K562 (cell line): ENCODE measurements at regions not wholly inside any gene's neighbourhood (a gene's known extent, or its start where the extent isn't known, plus 50 kb on each side); places are given as distances from the start of the nearest gene placed in this dataset.

Experiments used
- BCLAF1 ChIP-seq, 2 experiments: fragments of 450-650 bp in 1 of 2; IDR thresholded peaks; 2 replicates each; pipeline ENCODE4 v1.6.1; 2011 to 2017; ENCODE audit warnings: low read depth in 2 of 2, antibody characterized with exemption in 1 of 2, borderline replicate concordance in 1 of 2, low read length in 1 of 2, mild to moderate bottlenecking in 1 of 2, mixed read lengths in 1 of 2; ENCODE audit not compliant: control insufficient read depth in 1 of 2
- CBX2 ChIP-seq: fragments of 200-600 bp; sonication (generic); IDR thresholded peaks from one replicate; pipeline ENCODE4 v1.6.1; 2012; ENCODE audit warnings: mild to moderate bottlenecking, low read length, inconsistent platforms; ENCODE audit not compliant: insufficient read depth, poor library complexity, severe bottlenecking
- CREB3L1 ChIP-seq: fragments of 450-650 bp; IDR thresholded peaks from 2 replicates; pipeline ENCODE4 v1.6.1; 2014; ENCODE audit warnings: low read depth, mild to moderate bottlenecking, moderate library complexity, borderline replicate concordance
- CREM ChIP-seq: IDR thresholded peaks from 2 replicates; pipeline ENCODE4 v1.6.1; 2014; ENCODE audit warnings: antibody characterized with exemption, low read depth
- GMEB1 ChIP-seq: fragments of 250-450 bp; sonication (Bioruptor Pico); IDR thresholded peaks from 2 replicates; pipeline ENCODE4 v1.4.0; 2020; ENCODE audit warnings: mild to moderate bottlenecking
- MAFK ChIP-seq: IDR thresholded peaks from 2 replicates; pipeline ENCODE4 v1.6.1; 2011; ENCODE audit warnings: low read length, improper control_type of control experiment
- MLX ChIP-seq, 2 experiments: fragments of 450-650 bp in 1 of 2; sonication (generic) in 1 of 2; formaldehyde crosslinking; conservative IDR thresholded peaks; 2 replicates each; pipeline versions ENCODE4 v1.4.0 to v1.8.1; 2020 to 2022; ENCODE audit warnings: mild to moderate bottlenecking in 1 of 2, missing genetic modification reagents in 1 of 2
- NFIX ChIP-seq: fragments of 250-450 bp; sonication (Bioruptor Pico); IDR thresholded peaks from 2 replicates; pipeline ENCODE4 v1.4.0; 2020; ENCODE audit warnings: low read depth, mild to moderate bottlenecking, moderate library complexity
- PKNOX1 ChIP-seq: fragments of 450-650 bp; IDR thresholded peaks from 2 replicates; pipeline ENCODE4 v1.6.1; 2016
- PREB ChIP-seq: sonication (generic); formaldehyde crosslinking; IDR thresholded peaks from 2 replicates; pipeline ENCODE4 v1.8.1; 2023; ENCODE audit warnings: mild to moderate bottlenecking, missing genetic modification reagents
- RBBP5 ChIP-seq: fragments of 200-600 bp; sonication (generic); IDR thresholded peaks from 2 replicates; pipeline ENCODE4 v1.6.1; 2012; ENCODE audit warnings: borderline replicate concordance, mild to moderate bottlenecking, low read length, control low read depth, inconsistent platforms; ENCODE audit not compliant: insufficient read depth, poor library complexity, severe bottlenecking
- SIN3B ChIP-seq: fragments of 450-650 bp; IDR thresholded peaks from 2 replicates; pipeline ENCODE4 v1.6.1; 2017; ENCODE audit warnings: low read depth, mild to moderate bottlenecking, moderate library complexity
- TFAP4 ChIP-seq: sonication (generic); formaldehyde crosslinking; IDR thresholded peaks from 2 replicates; pipeline ENCODE4 v1.8.0; 2022; ENCODE audit warnings: missing genetic modification reagents, mild to moderate bottlenecking, moderate library complexity, borderline replicate concordance
- TGIF2 ChIP-seq: sonication (generic); formaldehyde crosslinking; IDR thresholded peaks from 2 replicates; pipeline ENCODE4 v1.8.1; 2022; ENCODE audit warnings: mild to moderate bottlenecking, missing genetic modification reagents, moderate library complexity
- ZFP30 ChIP-seq: fragments of 250-450 bp; sonication (Bioruptor Pico); IDR thresholded peaks from 2 replicates; pipeline ENCODE4 v1.8.0; 2022; ENCODE audit warnings: moderate library complexity, mild to moderate bottlenecking, inconsistent platforms, borderline replicate concordance
- ZNF347 ChIP-seq: fragments of 450-650 bp; formaldehyde crosslinking; IDR thresholded peaks from 2 replicates; pipeline ENCODE4 v1.4.0; 2020; ENCODE audit warnings: low read depth, mild to moderate bottlenecking, moderate library complexity

GRCh38 chr6:90369024-90369519 is 72.4 kb upstream of the BACH2 start (continued):
- TF ChIP-seq BCLAF1 (IDR thresholded peaks at IDR 0.05; ENCODE audit: borderline replicate concordance in 1 of 2, control insufficient read depth in 1 of 2, low read depth in 2 of 2, low read length in 1 of 2) (peak in 1 of 2 experiments; percentile 47; a peak in 1 of 4 replicates), CBX2 (no peak), ZNF347 (CRISPR knock-in tag) (no peak), RBBP5 (peak; percentile 24), SIN3B (no peak), PKNOX1 (peak; percentile 70), CREB3L1 (no peak), NFIX (no peak), GMEB1 (CRISPR knock-in tag) (no peak), TFAP4 (CRISPR knock-in tag) (no peak), TGIF2 (CRISPR knock-in tag) (no peak), PREB (CRISPR knock-in tag) (no peak), MLX (CRISPR knock-in tag; conservative IDR thresholded peaks at IDR 0.05) (no peak), MAFK (peak; percentile 72), ZFP30 (CRISPR knock-in tag) (no peak), CREM (peak; percentile 69)
